ENCODE measurements at regions not wholly inside any gene's neighbourhood (a gene's known extent, or its start where the extent isn't known, plus 50 kb on each side); places are given as distances from the start of the nearest gene placed in this dataset.

DNA sequence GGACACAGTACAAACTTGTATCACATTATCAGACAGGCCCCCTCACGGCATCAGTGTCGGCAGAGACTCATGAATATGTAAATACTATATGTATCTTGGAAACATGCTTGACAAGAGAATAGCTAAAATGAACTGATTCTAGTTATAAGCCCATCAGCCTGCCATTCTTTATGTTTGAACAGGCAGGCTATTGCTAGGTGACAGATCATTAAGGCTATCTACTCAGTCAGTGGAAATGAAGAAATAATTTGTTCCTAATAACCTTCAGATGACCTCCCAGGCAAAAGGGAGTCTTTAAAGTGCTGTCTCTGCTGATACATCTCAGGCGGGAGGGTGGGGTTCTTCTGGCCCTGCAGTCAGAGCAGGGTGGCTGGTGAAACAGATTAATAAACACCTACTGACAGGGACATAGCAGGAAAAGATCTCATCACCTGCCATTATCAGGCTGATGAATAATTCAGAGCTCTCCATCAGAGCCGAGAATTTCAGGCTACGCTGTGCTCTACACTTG, 394.2 kb downstream of the RASEF start:
- no peaks in the 10 kb centered on the region for H3K36me3 ChIP-seq (ENCODE audit: control insufficient read depth in 2 of 2, insufficient read depth in 1 of 2, low read length in 2 of 2)
- no peak overlapping the region for H3K4me3 ChIP-seq (ENCODE audit: low read depth, low read length)
- CTCF ChIA-PET = interaction anchor here (0.5 to 1.3 kb wide), 2 partner anchors 10 to 26 kb away, joined by 3 to 5 read pairs; no protein-coding TSS in a partner anchor
- H3K4me1 ChIP-seq (ENCODE audit: control insufficient read depth, insufficient read depth, low read length) = peaks cover 6% of the 10 kb centered on the region
- POLR2A ChIA-PET = no interaction called here
- TF ChIP-seq ZNF211 (tag by site-specific recombination; IDR thresholded peaks at IDR 0.05; ENCODE audit: low read depth) = no peak
- TF ChIP-seq, protein P1, sequence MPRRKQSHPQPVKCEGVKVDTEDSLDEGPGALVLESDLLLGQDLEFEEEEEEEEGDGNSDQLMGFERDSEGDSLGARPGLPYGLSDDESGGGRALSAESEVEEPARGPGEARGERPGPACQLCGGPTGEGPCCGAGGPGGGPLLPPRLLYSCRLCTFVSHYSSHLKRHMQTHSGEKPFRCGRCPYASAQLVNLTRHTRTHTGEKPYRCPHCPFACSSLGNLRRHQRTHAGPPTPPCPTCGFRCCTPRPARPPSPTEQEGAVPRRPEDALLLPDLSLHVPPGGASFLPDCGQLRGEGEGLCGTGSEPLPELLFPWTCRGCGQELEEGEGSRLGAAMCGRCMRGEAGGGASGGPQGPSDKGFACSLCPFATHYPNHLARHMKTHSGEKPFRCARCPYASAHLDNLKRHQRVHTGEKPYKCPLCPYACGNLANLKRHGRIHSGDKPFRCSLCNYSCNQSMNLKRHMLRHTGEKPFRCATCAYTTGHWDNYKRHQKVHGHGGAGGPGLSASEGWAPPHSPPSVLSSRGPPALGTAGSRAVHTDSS (tag by site-specific recombination; IDR thresholded peaks at IDR 0.05) = no peak
- TF ChIP-seq, protein P2, sequence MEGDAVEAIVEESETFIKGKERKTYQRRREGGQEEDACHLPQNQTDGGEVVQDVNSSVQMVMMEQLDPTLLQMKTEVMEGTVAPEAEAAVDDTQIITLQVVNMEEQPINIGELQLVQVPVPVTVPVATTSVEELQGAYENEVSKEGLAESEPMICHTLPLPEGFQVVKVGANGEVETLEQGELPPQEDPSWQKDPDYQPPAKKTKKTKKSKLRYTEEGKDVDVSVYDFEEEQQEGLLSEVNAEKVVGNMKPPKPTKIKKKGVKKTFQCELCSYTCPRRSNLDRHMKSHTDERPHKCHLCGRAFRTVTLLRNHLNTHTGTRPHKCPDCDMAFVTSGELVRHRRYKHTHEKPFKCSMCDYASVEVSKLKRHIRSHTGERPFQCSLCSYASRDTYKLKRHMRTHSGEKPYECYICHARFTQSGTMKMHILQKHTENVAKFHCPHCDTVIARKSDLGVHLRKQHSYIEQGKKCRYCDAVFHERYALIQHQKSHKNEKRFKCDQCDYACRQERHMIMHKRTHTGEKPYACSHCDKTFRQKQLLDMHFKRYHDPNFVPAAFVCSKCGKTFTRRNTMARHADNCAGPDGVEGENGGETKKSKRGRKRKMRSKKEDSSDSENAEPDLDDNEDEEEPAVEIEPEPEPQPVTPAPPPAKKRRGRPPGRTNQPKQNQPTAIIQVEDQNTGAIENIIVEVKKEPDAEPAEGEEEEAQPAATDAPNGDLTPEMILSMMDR (tag by site-specific recombination; IDR thresholded peaks at IDR 0.05) = no peak
- TF ChIP-seq ZNF624 (tag by site-specific recombination; IDR thresholded peaks at IDR 0.05) = no peak
- no peak for TF ChIP-seq ZNF37A (tag by site-specific recombination; IDR thresholded peaks at IDR 0.05)
- TF ChIP-seq ZSCAN4 (tag by site-specific recombination; IDR thresholded peaks at IDR 0.05) = no peak
- TF ChIP-seq ZNF549 (tag by site-specific recombination; IDR thresholded peaks at IDR 0.05) = no peak
- TF ChIP-seq ZNF639 (tag by site-specific recombination; IDR thresholded peaks at IDR 0.05) = no peak
- no peak for TF ChIP-seq ZNF266 (tag by site-specific recombination; IDR thresholded peaks at IDR 0.05; ENCODE audit: low read depth)
- TF ChIP-seq ZNF239 (tag by site-specific recombination; IDR thresholded peaks at IDR 0.05) = no peak
- TF ChIP-seq AEBP2 (tag by site-specific recombination; IDR thresholded peaks at IDR 0.05; ENCODE audit: borderline replicate concordance) = no peak
- no peak for TF ChIP-seq SP2 (tag by site-specific recombination; IDR thresholded peaks at IDR 0.05)
- no peak for TF ChIP-seq ZNF324 (tag by site-specific recombination; IDR thresholded peaks at IDR 0.05)
- TF ChIP-seq BCL11A (tag by site-specific recombination; IDR thresholded peaks at IDR 0.05; ENCODE audit: low read depth) = no peak
- TF ChIP-seq ZNF350 (tag by site-specific recombination; IDR thresholded peaks at IDR 0.05) = no peak
- TF ChIP-seq ZFP37 (tag by site-specific recombination; IDR thresholded peaks at IDR 0.05) = no peak
- TF ChIP-seq HOXC10 (CRISPR knock-in tag; IDR thresholded peaks at IDR 0.05) = no peak
- no peak for TF ChIP-seq ZNF112 (tag by site-specific recombination; IDR thresholded peaks at IDR 0.05)
- no peak for TF ChIP-seq GLIS1 (tag by site-specific recombination; IDR thresholded peaks at IDR 0.05)
- no peak for TF ChIP-seq GFI1B (tag by site-specific recombination; IDR thresholded peaks at IDR 0.05)
- H3K27ac ChIP-seq (ENCODE audit: extremely low read depth, low read depth, low read length) = no peak overlapping the region
- no peaks in the 10 kb centered on the region for H3K9me3 ChIP-seq (ENCODE audit: control insufficient read depth, insufficient read depth, low read depth, low read length)
